VCaP (cell line): ENCODE measurements at regions not wholly inside any gene's neighbourhood (a gene's known extent, or its start where the extent isn't known, plus 50 kb on each side); places are given as distances from the start of the nearest gene placed in this dataset.

Source experiments
- H3K27ac ChIP-seq: fragments of 450-650 bp; 2 replicates; pipeline ENCODE4 v1.5.1; 2017
- TF ChIP-seq, protein P1 (sequence below): fragments of 450-650 bp; conservative IDR thresholded peaks from 2 replicates; pipeline ENCODE4 v1.5.1; 2017; ENCODE audit warnings: mild to moderate bottlenecking, moderate library complexity

DNA sequence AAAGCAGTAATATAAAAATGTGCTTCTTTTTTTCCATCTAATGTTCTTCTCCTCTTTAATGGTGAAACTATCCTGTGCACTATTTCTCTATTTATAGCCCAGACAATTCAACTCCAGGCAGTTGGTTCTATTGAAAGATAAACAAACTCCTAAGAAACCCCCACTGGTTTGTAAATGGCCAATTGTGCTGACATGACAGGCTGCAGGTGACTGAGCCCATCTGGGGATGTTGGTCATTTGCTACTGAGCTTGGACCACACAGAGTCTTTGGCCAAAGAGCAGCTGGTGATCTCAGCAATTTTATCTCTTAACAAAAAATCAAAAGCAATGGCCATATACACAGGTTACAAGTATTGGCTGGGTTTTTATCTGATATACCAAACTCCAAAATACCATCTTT, 631.8 kb upstream of the CELF2 start:
- no peak overlapping the region for H3K27ac ChIP-seq

DNA sequence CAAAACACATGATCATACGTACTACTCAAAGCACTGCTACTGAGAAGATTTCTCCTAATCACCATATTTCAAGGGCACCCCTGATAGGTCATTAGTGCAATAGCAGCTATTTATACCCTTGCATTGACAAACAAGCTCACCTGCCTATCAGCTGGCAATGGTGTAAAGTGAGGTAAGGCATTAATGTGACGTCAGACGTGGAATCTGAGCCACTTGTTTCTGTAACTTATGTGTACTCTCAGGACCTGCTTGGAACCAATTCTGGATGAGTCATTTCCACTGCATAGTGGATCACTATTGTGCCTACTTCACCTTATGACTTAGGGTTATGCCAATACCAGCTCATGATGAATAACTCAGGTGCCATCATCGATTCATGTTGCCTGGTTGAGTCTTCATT, 628.5 kb upstream of the CELF2 start:
- TF ChIP-seq, protein P1, sequence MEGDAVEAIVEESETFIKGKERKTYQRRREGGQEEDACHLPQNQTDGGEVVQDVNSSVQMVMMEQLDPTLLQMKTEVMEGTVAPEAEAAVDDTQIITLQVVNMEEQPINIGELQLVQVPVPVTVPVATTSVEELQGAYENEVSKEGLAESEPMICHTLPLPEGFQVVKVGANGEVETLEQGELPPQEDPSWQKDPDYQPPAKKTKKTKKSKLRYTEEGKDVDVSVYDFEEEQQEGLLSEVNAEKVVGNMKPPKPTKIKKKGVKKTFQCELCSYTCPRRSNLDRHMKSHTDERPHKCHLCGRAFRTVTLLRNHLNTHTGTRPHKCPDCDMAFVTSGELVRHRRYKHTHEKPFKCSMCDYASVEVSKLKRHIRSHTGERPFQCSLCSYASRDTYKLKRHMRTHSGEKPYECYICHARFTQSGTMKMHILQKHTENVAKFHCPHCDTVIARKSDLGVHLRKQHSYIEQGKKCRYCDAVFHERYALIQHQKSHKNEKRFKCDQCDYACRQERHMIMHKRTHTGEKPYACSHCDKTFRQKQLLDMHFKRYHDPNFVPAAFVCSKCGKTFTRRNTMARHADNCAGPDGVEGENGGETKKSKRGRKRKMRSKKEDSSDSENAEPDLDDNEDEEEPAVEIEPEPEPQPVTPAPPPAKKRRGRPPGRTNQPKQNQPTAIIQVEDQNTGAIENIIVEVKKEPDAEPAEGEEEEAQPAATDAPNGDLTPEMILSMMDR, result no peak
- no peak overlapping the region for H3K27ac ChIP-seq

More for the DNA sequence above, 631.8 kb upstream of the CELF2 start:
- TF ChIP-seq, protein P1, result no peak

DNA sequence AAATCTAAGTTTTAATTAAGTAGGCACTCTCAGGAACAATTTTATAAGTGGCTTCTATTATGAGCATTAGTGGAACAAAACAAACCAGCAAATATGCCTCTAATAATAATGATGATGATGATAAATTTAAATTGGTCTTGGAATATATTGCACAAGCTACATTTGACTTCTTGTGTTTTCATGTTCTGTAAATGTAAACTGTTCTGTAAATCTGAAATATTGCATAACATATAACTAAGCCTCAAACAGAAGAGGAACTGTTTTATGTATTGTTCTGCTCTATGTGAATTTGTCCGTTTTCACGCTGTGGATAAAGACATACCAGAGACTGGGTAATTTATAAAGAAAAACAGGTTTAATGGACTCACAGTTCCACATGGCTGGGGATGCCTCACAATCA, 625.2 kb upstream of the CELF2 start:
- TF ChIP-seq, protein P1, result no peak
- no peak overlapping the region for H3K27ac ChIP-seq

DNA sequence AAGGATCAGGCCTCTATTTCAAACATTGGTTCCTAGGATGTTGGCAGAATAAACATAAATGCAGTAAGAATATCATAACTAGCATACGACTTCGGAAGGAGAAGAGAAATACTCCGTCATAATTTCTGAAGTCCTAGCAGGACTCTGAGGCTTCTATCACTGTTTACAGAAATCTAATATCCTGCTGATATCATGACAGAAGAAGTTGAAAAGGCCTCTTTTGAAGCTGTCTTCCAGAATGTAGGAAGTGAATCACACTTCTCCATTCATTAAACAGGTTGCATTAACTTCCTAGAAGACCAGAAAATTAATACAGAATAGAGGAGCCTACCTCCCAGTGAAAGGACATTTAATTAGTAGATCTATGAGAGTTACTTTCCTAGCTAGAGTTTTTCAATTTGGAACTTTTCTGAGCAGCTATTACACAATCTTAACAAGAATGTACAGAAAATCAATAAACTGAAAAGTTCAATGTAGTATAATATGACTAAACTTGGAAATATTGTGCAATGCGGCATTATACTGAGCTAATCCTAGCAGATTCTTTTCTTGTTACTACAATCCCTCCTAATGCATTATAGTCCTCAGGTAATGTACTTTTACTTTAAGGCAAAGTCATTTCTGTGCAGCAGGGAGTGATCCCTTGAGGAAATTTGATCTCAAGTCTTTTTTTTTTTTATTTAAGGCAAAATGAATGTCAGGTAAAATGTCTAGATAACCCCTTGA, 622.6 kb upstream of the CELF2 start:
- no peak overlapping the region for H3K27ac ChIP-seq
- TF ChIP-seq, protein P1, result no peak

DNA sequence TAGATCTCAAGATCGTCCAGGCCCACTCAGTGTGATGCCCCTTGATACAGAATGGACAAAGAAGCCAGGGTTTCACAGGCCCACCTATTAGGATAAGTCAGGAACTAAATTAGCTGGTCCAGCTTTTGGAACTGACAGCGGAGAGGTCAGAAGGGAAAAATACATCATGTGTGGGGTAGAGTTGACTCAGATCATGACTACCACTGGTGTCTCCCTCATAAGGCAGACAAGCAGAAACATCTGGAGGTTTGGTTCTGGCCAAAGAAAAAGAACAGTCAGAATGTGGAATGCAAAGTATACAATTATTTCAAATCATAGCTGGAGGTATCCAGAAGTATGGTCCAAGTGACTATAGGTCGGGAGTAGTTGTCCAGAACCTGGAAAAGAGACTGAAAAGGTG, 621.1 kb upstream of the CELF2 start:
- H3K27ac ChIP-seq, result no peak overlapping the region
- TF ChIP-seq, protein P1, result no peak

DNA sequence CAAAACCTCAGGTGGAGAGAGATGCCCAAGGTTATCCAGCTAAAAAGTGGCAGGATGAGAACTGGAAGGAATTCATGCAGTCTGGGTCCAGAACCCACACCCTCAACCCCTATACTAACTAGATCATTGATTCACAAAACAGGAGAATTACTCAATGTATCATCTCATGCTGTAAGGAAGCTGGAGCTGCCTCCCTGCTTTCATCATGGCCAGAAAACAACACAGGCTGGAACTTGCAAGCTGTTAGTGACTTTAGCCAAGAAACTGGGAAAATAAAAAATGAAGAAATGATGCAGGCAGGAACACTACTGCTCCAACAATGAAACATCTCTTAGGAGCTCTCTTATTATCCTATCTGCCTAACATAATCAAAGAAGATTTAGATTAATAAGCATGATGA, 619.8 kb upstream of the CELF2 start:
- H3K27ac ChIP-seq, result no peak overlapping the region
- TF ChIP-seq, protein P1, result no peak

DNA sequence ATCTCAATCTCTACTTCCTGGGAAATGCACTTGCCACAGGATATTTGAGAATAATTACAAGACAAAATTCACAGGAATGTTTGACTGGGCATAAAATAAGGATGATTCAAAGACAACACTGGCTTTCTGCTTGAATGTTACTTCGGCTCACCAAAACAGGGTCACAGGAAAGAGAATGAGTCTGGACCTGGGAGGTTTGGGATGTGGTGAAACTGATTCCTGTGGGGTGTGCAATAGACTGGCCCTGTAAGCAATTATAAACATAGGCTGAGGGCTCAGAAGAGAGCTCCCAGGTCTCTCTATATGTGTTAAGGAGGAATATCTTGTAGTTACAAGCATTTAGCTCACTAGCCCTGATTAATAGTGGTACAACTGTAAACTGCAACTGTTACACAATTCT, 613.9 kb upstream of the CELF2 start:
- H3K27ac ChIP-seq, result no peak overlapping the region
- TF ChIP-seq, protein P1, result no peak
